HG03521 (cell line): ENCODE measurements at regions not wholly inside any gene's neighbourhood (a gene's known extent, or its start where the extent isn't known, plus 50 kb on each side); places are given as distances from the start of the nearest gene placed in this dataset.

ENCODE experiments used
- ATAC-seq: cut with Tn5 transposase; IDR thresholded peaks from one replicate; pipeline ENCODE4 v1.9.1; 2021; ENCODE audit warnings: mild to moderate bottlenecking, moderate library complexity; ENCODE audit not compliant: unreplicated experiment

GRCh38 chr2:120453635-120453998 lies 107.7 kb downstream of the INHBB start:
- ATAC-seq: no peak

DNA sequence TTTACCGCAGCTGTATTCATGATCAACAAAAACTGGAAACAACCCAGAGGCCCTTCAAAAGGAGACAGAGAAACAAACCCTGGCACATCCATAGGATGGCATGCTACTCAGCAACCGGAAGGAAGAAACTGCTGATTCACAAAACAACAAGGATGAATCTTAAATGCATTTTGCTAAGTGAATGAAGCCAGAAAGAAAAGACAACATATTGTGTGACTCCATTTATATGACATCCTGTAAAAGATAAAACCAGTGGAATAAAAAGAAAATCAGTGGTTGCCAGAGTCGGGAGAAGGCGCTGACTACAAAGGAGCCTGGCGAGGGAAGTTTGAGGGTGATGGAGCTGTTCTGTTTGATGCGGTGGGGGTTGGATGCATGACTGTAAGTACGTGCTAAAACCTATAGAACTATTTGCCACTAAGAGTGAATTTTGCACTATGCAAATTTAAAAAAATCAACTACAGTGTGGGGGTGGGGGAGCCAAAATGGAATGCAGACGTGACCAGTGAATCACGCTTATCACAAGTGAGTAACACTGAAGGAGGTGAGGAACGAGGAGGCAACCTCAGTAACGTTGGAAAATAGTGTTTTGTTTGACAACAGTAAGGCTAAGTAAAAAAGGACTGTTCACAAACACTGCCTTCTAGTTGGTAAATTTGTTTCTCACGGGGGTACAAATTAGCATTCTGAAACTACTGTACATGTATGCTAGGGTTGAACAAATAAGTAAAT lies 108.9 kb downstream of the INHBB start:
- no peak for ATAC-seq

DNA sequence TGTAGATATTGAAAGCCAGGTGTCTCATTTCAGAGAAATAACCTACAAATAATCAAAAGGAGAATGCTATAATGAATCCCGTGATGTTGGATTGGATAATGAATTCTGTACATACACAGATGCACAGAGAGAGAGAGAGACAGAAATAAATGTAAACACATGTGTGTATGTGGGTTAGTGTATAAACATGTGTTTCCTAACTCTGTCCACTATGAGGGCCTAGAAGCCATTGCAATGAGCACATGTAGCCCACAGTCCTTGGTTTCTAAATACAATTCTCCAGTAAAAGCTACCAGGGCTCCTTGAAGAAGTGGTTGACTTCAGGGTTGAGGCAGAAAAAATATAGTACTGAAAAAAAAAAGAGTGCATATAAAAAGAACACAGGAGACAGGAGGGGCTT lies 109.5 kb downstream of the INHBB start:
- no peak for ATAC-seq

DNA sequence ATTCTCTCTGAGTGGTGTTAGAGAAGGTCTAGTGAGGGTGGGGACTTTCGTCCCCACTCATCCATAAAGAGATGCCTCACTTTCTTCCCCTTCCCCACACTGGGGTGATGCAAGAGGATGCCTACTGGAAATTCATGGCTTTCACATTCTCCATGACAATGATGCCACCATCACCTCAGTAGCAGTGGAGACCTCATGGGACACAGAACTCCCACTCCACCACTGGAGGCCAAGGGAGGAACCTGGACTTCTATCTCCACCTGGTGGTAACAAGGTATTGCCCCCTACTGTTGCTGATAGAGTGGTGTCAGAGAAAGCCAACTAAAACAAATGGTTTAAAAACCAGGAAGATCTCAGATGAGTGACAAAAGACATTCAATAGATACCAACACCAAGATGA lies 110.9 kb downstream of the INHBB start:
- ATAC-seq: no peak

DNA sequence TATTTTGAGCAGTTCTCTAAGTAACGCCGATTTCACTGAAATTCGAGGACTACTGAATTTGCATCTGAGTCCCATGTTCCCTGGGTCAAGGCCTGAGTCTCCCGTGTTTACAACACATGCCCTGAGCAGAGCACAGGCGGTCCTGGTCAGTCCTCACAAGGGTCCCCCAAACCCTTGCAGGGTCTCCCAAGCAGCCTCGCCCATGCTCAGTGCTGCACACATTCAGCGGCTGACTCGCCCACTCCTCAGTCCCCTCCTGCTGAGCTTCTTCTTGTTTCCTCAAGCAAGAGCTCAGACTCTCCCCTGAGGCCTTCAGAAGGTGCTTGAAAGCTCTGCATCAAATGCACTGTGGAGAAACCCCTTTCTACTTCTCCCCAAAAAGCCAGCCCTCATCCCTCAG lies 114.6 kb downstream of the INHBB start:
- ATAC-seq: no peak

DNA sequence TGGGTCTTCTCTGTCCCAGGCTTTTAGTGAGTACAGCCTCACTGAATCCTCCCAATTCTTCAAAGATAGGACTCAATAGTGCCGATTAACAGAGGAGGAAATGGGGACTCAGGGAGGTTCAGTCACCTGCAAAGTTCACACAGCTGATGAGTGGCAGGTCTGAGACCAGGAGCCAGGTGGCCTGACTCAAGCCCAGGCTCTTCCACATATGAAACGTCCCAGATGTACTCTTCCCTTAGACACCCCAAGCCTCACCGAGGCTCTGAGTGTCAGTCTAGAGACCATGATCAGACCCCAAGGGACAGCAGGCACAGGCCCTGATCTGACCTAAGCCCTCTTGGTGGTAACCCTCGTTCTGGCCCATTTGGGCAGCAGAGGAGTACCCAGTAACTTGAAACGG lies 115.2 kb downstream of the INHBB start:
- ATAC-seq: no peak

- no peak for ATAC-seq
These were observed 115.9 kb downstream of the INHBB start for GRCh38 chr2:120461546-120462537.

GRCh38 chr2:120463527-120463926 lies 117.6 kb downstream of the INHBB start:
- ATAC-seq: no peak

- no peak for ATAC-seq
These were observed 118.1 kb downstream of the INHBB start for GRCh38 chr2:120463996-120464395.

DNA sequence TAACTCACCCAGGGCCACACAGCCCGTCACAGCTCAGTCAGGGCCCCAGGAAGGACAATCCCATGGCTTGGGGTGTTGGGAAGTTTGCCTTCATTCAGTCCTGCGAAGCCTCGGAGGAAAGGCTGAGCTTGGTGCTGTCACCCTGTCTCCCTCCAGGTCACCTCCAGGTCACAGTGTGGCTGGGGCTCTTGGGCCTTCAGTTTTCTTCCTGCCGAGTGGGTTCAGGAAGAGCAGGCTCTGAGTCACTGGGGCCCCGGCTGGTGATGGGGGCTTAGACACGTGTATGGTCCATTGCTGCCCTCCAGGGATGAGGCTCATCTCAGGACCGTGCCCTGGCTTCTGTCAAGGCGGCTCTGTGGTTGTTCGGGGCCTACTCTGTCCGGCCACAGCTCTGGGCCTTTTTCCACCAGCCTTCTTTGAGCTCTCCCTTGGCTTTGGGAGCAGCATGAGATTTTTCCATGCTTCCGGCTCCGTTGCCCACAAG lies 118.6 kb downstream of the INHBB start:
- no peak for ATAC-seq

- no peak for ATAC-seq
These were observed 119.2 kb downstream of the INHBB start for GRCh38 chr2:120465012-120465700.

- ATAC-seq: no peak
These were observed 119.7 kb downstream of the INHBB start for GRCh38 chr2:120465701-120465988.

GRCh38 chr2:120465989-120466703 lies 120.2 kb downstream of the INHBB start:
- ATAC-seq: no peak

- ATAC-seq: no peak
These were observed 120.7 kb downstream of the INHBB start for GRCh38 chr2:120466704-120467054.

DNA sequence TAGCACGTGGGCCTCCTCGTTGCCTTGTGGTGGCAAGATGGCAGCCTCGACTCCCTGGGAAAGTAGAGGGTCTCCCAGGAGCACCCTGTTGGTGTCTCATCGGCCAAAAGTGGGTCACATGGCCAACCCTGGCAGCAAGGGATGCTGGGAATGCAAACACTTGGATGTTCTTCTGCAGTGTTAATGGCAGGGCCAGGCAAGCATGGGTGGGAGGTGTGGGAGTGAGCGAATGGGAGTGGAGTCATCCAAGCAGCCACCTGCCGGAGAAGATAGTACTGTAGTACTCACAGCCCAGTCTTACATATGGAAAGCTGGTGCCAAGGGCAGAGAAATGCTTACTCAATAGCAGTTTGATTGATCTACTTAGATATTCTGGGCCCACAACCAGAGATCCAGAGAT lies 122.2 kb downstream of the INHBB start:
- ATAC-seq: no peak

DNA sequence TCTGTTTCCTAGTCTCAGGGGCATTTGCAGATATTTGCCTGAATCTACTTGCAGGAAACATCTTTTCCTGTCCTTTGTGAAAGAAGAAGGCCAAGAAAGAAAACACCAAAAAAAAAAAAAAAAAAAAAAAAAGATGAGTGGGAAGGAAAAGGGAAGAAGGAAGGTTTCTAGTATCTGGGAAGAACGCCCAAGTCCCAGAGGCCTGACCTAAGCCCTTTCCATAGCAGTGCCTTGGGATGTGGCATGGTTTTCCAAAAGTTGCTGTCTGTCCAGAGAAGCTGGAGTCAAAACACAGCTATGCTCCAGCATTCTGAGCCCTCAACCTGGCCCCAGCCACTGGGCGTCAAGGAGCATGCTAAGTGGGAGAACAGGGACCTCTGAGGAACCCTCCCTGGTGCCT lies 123.5 kb downstream of the INHBB start:
- no peak for ATAC-seq

GRCh38 chr2:120470041-120470965 lies 124.4 kb downstream of the INHBB start:
- ATAC-seq: no peak

DNA sequence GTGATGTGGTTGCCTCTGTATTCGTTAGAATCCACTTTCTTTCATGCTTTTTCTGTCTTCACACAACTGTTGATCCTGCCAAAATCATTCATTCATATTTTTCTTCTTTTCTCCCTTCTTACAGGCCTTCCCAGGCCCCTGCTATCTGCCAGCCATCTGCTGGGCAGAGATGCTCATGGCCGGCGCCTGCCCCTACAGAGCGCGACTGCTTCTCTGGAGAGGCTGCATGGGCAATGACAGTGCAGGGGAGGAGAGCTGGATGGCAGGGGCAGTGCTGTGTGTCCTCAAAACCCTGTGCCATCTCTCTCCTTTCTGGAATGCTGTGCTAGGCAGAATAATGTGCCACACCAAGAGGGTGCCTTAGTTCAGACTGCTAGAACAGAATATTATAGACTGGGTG lies 125.2 kb downstream of the INHBB start:
- no peak for ATAC-seq

DNA sequence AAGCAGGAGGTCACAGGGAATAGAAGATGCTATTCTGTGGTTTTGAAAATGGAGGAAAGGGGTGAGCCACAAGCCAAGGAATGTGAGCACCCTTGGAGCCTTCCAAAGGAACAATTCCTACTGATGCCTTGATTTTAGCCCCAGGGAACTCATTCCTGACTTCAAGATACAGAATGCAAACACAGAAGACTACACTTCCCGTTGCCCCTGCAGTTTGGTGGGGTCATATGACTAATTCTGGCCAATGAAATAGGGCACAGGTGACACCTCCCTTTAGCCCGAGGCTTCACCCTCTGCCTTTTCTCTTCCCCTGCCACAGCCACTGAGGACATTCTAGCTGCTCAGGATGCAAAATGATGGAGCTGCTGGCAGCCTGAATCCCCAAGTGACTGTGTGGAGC lies 126.1 kb downstream of the INHBB start:
- no peak for ATAC-seq

DNA sequence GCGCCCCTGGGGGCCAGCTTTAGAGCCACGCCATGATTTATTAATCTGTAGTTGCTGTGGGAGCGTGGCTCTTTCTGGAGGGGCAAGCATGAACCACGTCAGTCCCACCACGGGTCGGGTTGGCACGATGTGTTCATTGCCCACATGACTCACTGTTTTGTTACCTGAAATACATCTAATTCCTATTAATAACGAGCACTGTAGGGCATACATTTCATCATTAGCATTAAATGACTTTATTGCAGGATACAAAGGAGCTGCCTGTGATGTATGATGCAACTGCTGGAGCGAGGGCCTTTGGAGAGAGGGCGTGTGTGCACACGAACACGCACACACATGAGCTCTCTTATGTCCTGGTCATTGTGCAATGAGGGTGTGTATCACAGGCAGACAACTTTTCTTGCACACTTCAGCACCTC lies 127.0 kb downstream of the INHBB start:
- ATAC-seq: no peak
